IMR-90 (cell line): ENCODE measurements at regions not wholly inside any gene's neighbourhood (a gene's known extent, or its start where the extent isn't known, plus 50 kb on each side); places are given as distances from the start of the nearest gene placed in this dataset.

Source experiments
- ATAC-seq: fragments of 200-7000 bp; cut with Tn5 transposase; 2 replicates; pipeline ENCODE4 v1.9.1; 2020; ENCODE audit warnings: low read depth, mild to moderate bottlenecking, moderate library complexity
- BruUV-seq: library from RNA; stranded (reverse); fragments of 400-500 nt; replicated peaks from 2 replicates; lab custom pipeline; 2021; lab: Mats Ljungman, UMichigan
- CTCF ChIA-PET: fragments of 300-600 bp; formaldehyde crosslinking; extraction: SDS; loops from one replicate; lab custom pipeline; 2021; ENCODE audit warnings: antibody characterized with exemption; lab: Yijun Ruan, JAX
- POLR2A ChIA-PET: fragments of 300-600 bp; sonication (Branson Sonifier 250); formaldehyde crosslinking; loops from one replicate; lab custom pipeline; 2022; ENCODE audit warnings: antibody characterized with exemption; ENCODE audit not compliant: unreplicated experiment; lab: Charles Lee
- DNase-seq: peaks from one replicate; pipeline ENCODE4 v3.0.0; 2013
- H2AFZ ChIP-seq: replicated peaks from 2 replicates; pipeline ENCODE3; 2013; ENCODE audit warnings: low read length, mild to moderate bottlenecking; ENCODE audit not compliant: poor library complexity
- H2AK5ac ChIP-seq: 2 replicates; pipeline ENCODE4 v1.6.1; 2013; ENCODE audit warnings: low read depth, low read length, inconsistent platforms
- H2AK9ac ChIP-seq: replicated peaks from 2 replicates; pipeline ENCODE3; 2013; ENCODE audit warnings: mild to moderate bottlenecking, low read depth, low read length, moderate library complexity; ENCODE audit not compliant: poor library complexity
- H2BK120ac ChIP-seq: 2 replicates; pipeline ENCODE4 v1.6.1; 2013; ENCODE audit warnings: low read depth, low read length, inconsistent platforms
- H2BK15ac ChIP-seq: 3 replicates; pipeline ENCODE4 v1.6.1; 2013; ENCODE audit warnings: low read depth, low read length, inconsistent platforms
- H2BK20ac ChIP-seq: 2 replicates; pipeline ENCODE4 v1.6.1; 2013; ENCODE audit warnings: low read depth, mild to moderate bottlenecking, inconsistent platforms, low read length, moderate library complexity
- H2BK5ac ChIP-seq: 2 replicates; pipeline ENCODE4 v1.6.1; 2013; ENCODE audit warnings: mild to moderate bottlenecking, low read depth, low read length, inconsistent platforms; ENCODE audit not compliant: poor library complexity, severe bottlenecking
- H3K14ac ChIP-seq: replicated peaks from 2 replicates; pipeline ENCODE4 v1.6.1; 2013; ENCODE audit warnings: low read depth, low read length, inconsistent platforms
- H3K18ac ChIP-seq: 2 replicates; pipeline ENCODE4 v1.6.1; 2013; ENCODE audit warnings: low read depth, low read length, control low read depth
- H3K23ac ChIP-seq: 2 replicates; pipeline ENCODE4 v1.6.1; 2013; ENCODE audit warnings: low read depth, low read length, inconsistent platforms
- H3K27ac ChIP-seq: 2 replicates; pipeline ENCODE4 v1.5.1; 2013; ENCODE audit warnings: mild to moderate bottlenecking, control low read depth, low read length; ENCODE audit not compliant: insufficient read depth
- H3K27me3 ChIP-seq: 2 replicates; pipeline ENCODE4 v1.6.1; 2013; ENCODE audit warnings: low read length; ENCODE audit not compliant: control insufficient read depth, insufficient read depth
- H3K36me3 ChIP-seq: 2 replicates; pipeline ENCODE4 v1.6.1; 2013; ENCODE audit warnings: low read length, mixed read lengths; ENCODE audit not compliant: control insufficient read depth, insufficient read depth
- H3K4ac ChIP-seq: 2 replicates; pipeline ENCODE4 v1.6.1; 2013; ENCODE audit warnings: low read depth, low read length, inconsistent platforms
- H3K4me1 ChIP-seq: 2 replicates; pipeline ENCODE4 v1.6.1; 2013; ENCODE audit warnings: low read length, mixed read lengths; ENCODE audit not compliant: control insufficient read depth, insufficient read depth
- H3K4me2 ChIP-seq: 2 replicates; pipeline ENCODE4 v1.6.1; 2013; ENCODE audit warnings: low read depth, mild to moderate bottlenecking, control low read depth, low read length, moderate library complexity
- H3K4me3 ChIP-seq: 2 replicates; pipeline ENCODE4 v1.5.1; 2013; ENCODE audit warnings: low read depth, mild to moderate bottlenecking, control low read depth, low read length, moderate library complexity; ENCODE audit not compliant: insufficient read depth
- H3K56ac ChIP-seq: 2 replicates; pipeline ENCODE4 v1.6.1; 2013; ENCODE audit warnings: low read length, inconsistent platforms; ENCODE audit not compliant: insufficient read depth; ENCODE audit errors: extremely low read depth
- H3K79me1 ChIP-seq, 2 experiments: 2 replicates each; pipeline ENCODE4 v1.6.1; 2013; ENCODE audit warnings: low read length in 2 of 2, inconsistent platforms in 1 of 2, low read depth in 1 of 2
- H3K9ac ChIP-seq: 2 replicates; pipeline ENCODE4 v1.6.1; 2013; ENCODE audit warnings: low read depth, low read length, control low read depth
- H3K9me1 ChIP-seq: 2 replicates; pipeline ENCODE4 v1.6.1; 2013; ENCODE audit warnings: low read length, inconsistent platforms; ENCODE audit not compliant: insufficient read depth
- H3K9me3 ChIP-seq: 2 replicates; pipeline ENCODE4 v1.6.1; 2013; ENCODE audit warnings: low read length; ENCODE audit not compliant: control insufficient read depth, insufficient read depth
- H4K20me1 ChIP-seq: 2 replicates; pipeline ENCODE4 v1.6.1; 2013; ENCODE audit warnings: low read length, inconsistent platforms; ENCODE audit not compliant: insufficient read depth
- H4K5ac ChIP-seq: 2 replicates; pipeline ENCODE4 v1.6.1; 2013; ENCODE audit warnings: mild to moderate bottlenecking, low read depth, low read length, control low read depth
- H4K8ac ChIP-seq, 2 experiments: 2 replicates each; pipeline ENCODE4 v1.6.1; 2013; ENCODE audit warnings: low read depth in 2 of 2, low read length in 2 of 2, control low read depth in 1 of 2, inconsistent platforms in 1 of 2
- H4K91ac ChIP-seq: 2 replicates; pipeline ENCODE4 v1.6.1; 2013; ENCODE audit warnings: low read depth, low read length, inconsistent platforms; ENCODE audit not compliant: insufficient read depth
- BHLHE40 ChIP-seq: fragments of 150-350 bp; IDR thresholded peaks from 2 replicates; pipeline ENCODE4 v1.6.1; 2016; ENCODE audit warnings: mild to moderate bottlenecking, low read depth, low read length
- CEBPB ChIP-seq: IDR thresholded peaks from 2 replicates; pipeline ENCODE4 v1.6.1; 2012; ENCODE audit warnings: low read depth, low read length, improper control_type of control experiment
- CHD1 ChIP-seq: IDR thresholded peaks from 2 replicates; pipeline ENCODE4 v1.6.1; 2012; ENCODE audit warnings: low read depth, low read length, improper control_type of control experiment
- CTCF ChIP-seq: conservative IDR thresholded peaks from 2 replicates; pipeline ENCODE4 v1.5.1; 2012; ENCODE audit warnings: mild to moderate bottlenecking, low read depth, low read length, improper control_type of control experiment
- ELK1 ChIP-seq: fragments of 150-350 bp; IDR thresholded peaks from 2 replicates; pipeline ENCODE4 v1.6.1; 2016; ENCODE audit warnings: low read depth, mild to moderate bottlenecking, low read length, moderate library complexity, borderline replicate concordance
- FOS ChIP-seq: fragments of 150-350 bp; IDR thresholded peaks from 2 replicates; pipeline ENCODE4 v1.6.1; 2016; ENCODE audit warnings: low read depth, low read length
- MAFK ChIP-seq: IDR thresholded peaks from 2 replicates; pipeline ENCODE4 v1.6.1; 2012; ENCODE audit warnings: low read depth, low read length, improper control_type of control experiment
- MAZ ChIP-seq: IDR thresholded peaks from 2 replicates; pipeline ENCODE4 v1.6.1; 2012; ENCODE audit warnings: low read depth, mild to moderate bottlenecking, low read length, improper control_type of control experiment, moderate library complexity, borderline replicate concordance
- MXI1 ChIP-seq: IDR thresholded peaks from 2 replicates; pipeline ENCODE4 v1.6.1; 2012; ENCODE audit warnings: low read depth, mild to moderate bottlenecking, low read length, moderate library complexity, borderline replicate concordance
- NFE2L2 ChIP-seq: fragments of 150-350 bp; IDR thresholded peaks from 2 replicates; pipeline ENCODE4 v1.6.1; 2016; ENCODE audit warnings: low read depth, mild to moderate bottlenecking, low read length
- POLR2A ChIP-seq: IDR thresholded peaks from 2 replicates; pipeline ENCODE4 v1.6.1; 2012; ENCODE audit warnings: mild to moderate bottlenecking, low read depth, low read length
- RAD21 ChIP-seq: IDR thresholded peaks from 2 replicates; pipeline ENCODE4 v1.6.1; 2012; ENCODE audit warnings: low read length, improper control_type of control experiment
- RCOR1 ChIP-seq: IDR thresholded peaks from 2 replicates; pipeline ENCODE4 v1.6.1; 2012; ENCODE audit warnings: mild to moderate bottlenecking, low read length, improper control_type of control experiment; ENCODE audit not compliant: insufficient replicate concordance
- RFX5 ChIP-seq: IDR thresholded peaks from 2 replicates; pipeline ENCODE4 v1.8.0; 2012; ENCODE audit warnings: low read depth, mild to moderate bottlenecking, low read length, moderate library complexity
- SMC3 ChIP-seq: fragments of 150-350 bp; IDR thresholded peaks from 2 replicates; pipeline ENCODE4 v1.6.1; 2016; ENCODE audit warnings: low read depth, mild to moderate bottlenecking, antibody characterized with exemption, low read length, moderate library complexity
- WGBS, 2 experiments: methylation state at CpG; one replicate each; pipeline versions ENCODE4 v1.1.5 to v1.1.7; 2013; ENCODE audit warnings: missing lambda C conversion rate in 2 of 2; ENCODE audit not compliant: insufficient read length in 1 of 2; ENCODE audit errors: extremely low coverage in 2 of 2; 5-methylcytosine and 5-hydroxymethylcytosine counted together
- dilution Hi-C: fragments of 300-500 bp; cut with HindIII; formaldehyde crosslinking; loops from one replicate; pipeline ENCODE4 v1.14.3; 2018; ENCODE audit warnings: low sequenced_read_pairs; ENCODE audit not compliant: unreplicated experiment
- in situ Hi-C: fragments of 300-500 bp; cut with MboI; formaldehyde crosslinking; loops from 3 replicates; pipeline ENCODE4 v1.14.3; 2019; ENCODE audit warnings: low sequenced_read_pairs, inconsistent platforms, mixed read lengths
- intact Hi-C: fragments of 100-400 bp; cut with micrococcal nuclease; formaldehyde crosslinking; loops from 2 replicates; pipeline ENCODE4 v1.10.0; 2022
- TF ChIP-seq, protein P1 (sequence below): fragments of 150-350 bp; IDR thresholded peaks from 2 replicates; pipeline ENCODE4 v1.6.1; 2017; ENCODE audit warnings: mild to moderate bottlenecking, antibody characterized with exemption, low read length, low read depth

DNA sequence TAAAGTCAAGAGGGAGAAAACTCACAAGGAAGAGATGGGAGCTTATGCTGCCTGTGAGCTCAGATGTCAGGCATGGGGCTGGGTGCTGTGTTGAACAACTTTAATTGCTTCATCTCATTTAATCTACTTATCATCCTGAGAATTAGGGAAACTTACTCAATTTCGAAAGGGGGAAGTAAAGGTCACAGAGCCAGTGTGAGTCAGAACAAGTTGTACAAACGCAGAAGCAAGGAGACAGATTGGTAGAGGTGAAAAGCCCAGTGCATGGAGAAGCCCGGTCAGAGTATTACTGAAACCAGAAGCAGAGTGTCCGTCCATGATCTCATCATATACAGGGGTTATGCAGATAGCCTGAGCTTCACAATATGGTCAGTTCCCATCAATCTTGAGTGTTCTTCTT lies 281.1 kb upstream of the POU3F3 start:
- H2BK20ac ChIP-seq: no peak overlapping the region
- H3K36me3 ChIP-seq: no peaks in the 10 kb centered on the region
- H4K91ac ChIP-seq: no peak overlapping the region
- no peak overlapping the region for H3K4me3 ChIP-seq
- H3K9me3 ChIP-seq: peaks cover 21% of the 10 kb centered on the region
- H3K56ac ChIP-seq: no peak overlapping the region
- no peak for TF ChIP-seq CTCF
- TF ChIP-seq, protein P1, sequence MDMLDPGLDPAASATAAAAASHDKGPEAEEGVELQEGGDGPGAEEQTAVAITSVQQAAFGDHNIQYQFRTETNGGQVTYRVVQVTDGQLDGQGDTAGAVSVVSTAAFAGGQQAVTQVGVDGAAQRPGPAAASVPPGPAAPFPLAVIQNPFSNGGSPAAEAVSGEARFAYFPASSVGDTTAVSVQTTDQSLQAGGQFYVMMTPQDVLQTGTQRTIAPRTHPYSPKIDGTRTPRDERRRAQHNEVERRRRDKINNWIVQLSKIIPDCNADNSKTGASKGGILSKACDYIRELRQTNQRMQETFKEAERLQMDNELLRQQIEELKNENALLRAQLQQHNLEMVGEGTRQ: no peak
- TF ChIP-seq CEBPB: no peak
- no peak for TF ChIP-seq RAD21
- TF ChIP-seq MXI1: no peak
- no peak for TF ChIP-seq SMC3
- TF ChIP-seq MAZ: no peak
- no peak for TF ChIP-seq POLR2A
- TF ChIP-seq MAFK: no peak
- TF ChIP-seq BHLHE40: no peak
- TF ChIP-seq RCOR1: no peak
- no peak for TF ChIP-seq RFX5
- no peak for TF ChIP-seq ELK1
- TF ChIP-seq CHD1: no peak
- TF ChIP-seq NFE2L2: no peak
- TF ChIP-seq FOS: no peak
- in situ Hi-C loops (no loop called here), intact Hi-C loops (no loop called here), dilution Hi-C loops (no loop called here)
- ChIA-PET POLR2A (no interaction called here), CTCF (no interaction called here)
- H2AK5ac ChIP-seq: no peak overlapping the region
- H3K4me2 ChIP-seq: no peak overlapping the region
- H3K27ac ChIP-seq: no peak overlapping the region
- no peak overlapping the region for H2BK5ac ChIP-seq
- H3K9me1 ChIP-seq: no peaks in the 10 kb centered on the region
- H3K14ac ChIP-seq: no peak overlapping the region
- H3K23ac ChIP-seq: no peak overlapping the region
- BruUV-seq: no TSS peak
- WGBS, 2 experiments: no CpG with 5 or more reads among the region's 4 CpGs
- no peak overlapping the region for H3K9ac ChIP-seq
- no peaks in the 10 kb centered on the region for H3K27me3 ChIP-seq
- H4K20me1 ChIP-seq: no peaks in the 10 kb centered on the region
- no peak overlapping the region for H4K5ac ChIP-seq
- no peak overlapping the region for H2AFZ ChIP-seq
- ATAC-seq (no peak), DNase-seq (no peak)
- H4K8ac ChIP-seq: no peak overlapping the region
- H3K4ac ChIP-seq: no peak overlapping the region
- no peaks in the 10 kb centered on the region for H3K79me1 ChIP-seq
- no peaks in the 10 kb centered on the region for H3K4me1 ChIP-seq
- H3K18ac ChIP-seq: no peak overlapping the region
- no peak overlapping the region for H2BK120ac ChIP-seq
- no peak overlapping the region for H2BK15ac ChIP-seq
- no peak overlapping the region for H2AK9ac ChIP-seq
